ENCODE measurements at regions not wholly inside any gene's neighbourhood (a gene's known extent, or its start where the extent isn't known, plus 50 kb on each side); places are given as distances from the start of the nearest gene placed in this dataset.

DNA sequence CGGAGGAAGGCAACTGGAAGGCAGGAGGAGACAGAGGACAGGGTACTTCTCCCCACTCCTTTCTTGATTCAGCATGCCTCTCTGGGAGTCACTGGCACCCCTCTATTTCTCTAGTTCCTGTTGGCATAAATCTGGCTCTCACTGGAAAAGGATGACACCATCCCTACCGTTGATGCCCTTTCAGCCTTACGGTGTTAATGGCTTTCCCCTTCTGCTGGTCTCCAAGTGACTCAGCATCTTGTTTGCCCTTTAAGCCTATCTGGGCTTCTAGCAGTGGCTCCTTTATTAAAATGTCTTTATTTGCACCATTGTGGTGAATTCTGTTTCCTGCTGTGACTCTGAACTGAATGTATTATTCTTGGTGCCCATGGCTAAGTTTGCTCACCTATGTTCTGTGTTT is 227.3 kb upstream of the GLRA1 start:
- Histone ChIP-seq H3K4me3 (no peak overlapping the region), H3K4me1 (ENCODE audit: low read depth) (no peaks in the 10 kb centered on the region), H3K9me3 (no peaks in the 10 kb centered on the region), H3K36me3 (ENCODE audit: low read depth) (no peaks in the 10 kb centered on the region)
- TF ChIP-seq, protein P1, sequence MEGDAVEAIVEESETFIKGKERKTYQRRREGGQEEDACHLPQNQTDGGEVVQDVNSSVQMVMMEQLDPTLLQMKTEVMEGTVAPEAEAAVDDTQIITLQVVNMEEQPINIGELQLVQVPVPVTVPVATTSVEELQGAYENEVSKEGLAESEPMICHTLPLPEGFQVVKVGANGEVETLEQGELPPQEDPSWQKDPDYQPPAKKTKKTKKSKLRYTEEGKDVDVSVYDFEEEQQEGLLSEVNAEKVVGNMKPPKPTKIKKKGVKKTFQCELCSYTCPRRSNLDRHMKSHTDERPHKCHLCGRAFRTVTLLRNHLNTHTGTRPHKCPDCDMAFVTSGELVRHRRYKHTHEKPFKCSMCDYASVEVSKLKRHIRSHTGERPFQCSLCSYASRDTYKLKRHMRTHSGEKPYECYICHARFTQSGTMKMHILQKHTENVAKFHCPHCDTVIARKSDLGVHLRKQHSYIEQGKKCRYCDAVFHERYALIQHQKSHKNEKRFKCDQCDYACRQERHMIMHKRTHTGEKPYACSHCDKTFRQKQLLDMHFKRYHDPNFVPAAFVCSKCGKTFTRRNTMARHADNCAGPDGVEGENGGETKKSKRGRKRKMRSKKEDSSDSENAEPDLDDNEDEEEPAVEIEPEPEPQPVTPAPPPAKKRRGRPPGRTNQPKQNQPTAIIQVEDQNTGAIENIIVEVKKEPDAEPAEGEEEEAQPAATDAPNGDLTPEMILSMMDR (IDR thresholded peaks at IDR 0.05) = no peak
- DNase-seq = no peak
- intact Hi-C loops (cut with DNase I, micrococcal nuclease) = no loop called here
- no peak for ATAC-seq

DNA sequence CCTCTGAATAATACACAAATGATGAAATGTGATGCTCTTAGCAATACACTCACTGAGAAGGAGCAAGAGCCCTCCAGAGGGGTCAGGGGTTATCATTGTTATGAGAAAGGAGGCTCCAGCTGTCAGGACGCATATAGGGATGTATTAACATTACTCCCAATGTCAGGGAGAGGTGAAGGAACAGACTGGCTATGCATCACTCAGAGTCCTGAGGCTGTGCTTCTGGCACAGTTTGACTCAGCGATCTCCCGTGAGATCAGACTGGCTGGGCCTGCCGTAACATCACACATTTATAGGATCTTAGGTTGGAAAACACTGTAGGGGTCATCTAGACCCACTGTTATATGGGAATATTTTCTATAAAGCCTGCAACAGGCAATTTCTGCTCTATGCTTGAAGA is 226.5 kb upstream of the GLRA1 start:
- intact Hi-C loops (cut with DNase I, micrococcal nuclease) = no loop called here
- DNase-seq = no peak
- no peak overlapping the region for H3K4me3 ChIP-seq
- no peaks in the 10 kb centered on the region for H3K4me1 ChIP-seq (ENCODE audit: low read depth)
- TF ChIP-seq, protein P1 (IDR thresholded peaks at IDR 0.05) = no peak
- H3K9me3 ChIP-seq = no peaks in the 10 kb centered on the region
- H3K36me3 ChIP-seq (ENCODE audit: low read depth) = no peaks in the 10 kb centered on the region
- ATAC-seq = no peak

DNA sequence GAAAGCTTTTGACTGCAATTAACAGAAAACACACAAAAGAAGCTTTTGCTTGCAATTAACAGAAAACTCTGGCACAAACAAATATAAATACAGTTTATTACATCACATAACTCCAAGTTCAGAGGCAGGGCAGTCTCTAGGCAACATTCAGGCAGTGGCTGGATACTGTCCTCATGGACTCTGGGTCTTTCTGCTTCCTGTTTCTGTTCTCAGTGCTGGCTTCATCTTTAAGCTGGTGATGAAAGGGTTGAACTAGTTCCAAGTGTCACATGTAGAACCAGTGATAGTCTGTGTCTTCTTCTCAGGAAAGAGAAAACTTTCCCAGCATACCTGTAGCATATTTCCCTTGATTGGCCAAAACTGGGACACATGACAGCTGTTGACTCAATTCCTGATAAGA is 222.6 kb upstream of the GLRA1 start:
- H3K9me3 ChIP-seq = no peaks in the 10 kb centered on the region
- intact Hi-C loops (cut with DNase I, micrococcal nuclease) = loop anchor here in 1 of 2 donors (10.0 kb wide), 1 partner anchor 322 kb away; no protein-coding TSS in a partner anchor
- H3K36me3 ChIP-seq (ENCODE audit: low read depth) = no peaks in the 10 kb centered on the region
- DNase-seq = no peak
- TF ChIP-seq, protein P1 (IDR thresholded peaks at IDR 0.05) = no peak
- no peak overlapping the region for H3K4me3 ChIP-seq
- ATAC-seq = no peak
- no peaks in the 10 kb centered on the region for H3K4me1 ChIP-seq (ENCODE audit: low read depth)

DNA sequence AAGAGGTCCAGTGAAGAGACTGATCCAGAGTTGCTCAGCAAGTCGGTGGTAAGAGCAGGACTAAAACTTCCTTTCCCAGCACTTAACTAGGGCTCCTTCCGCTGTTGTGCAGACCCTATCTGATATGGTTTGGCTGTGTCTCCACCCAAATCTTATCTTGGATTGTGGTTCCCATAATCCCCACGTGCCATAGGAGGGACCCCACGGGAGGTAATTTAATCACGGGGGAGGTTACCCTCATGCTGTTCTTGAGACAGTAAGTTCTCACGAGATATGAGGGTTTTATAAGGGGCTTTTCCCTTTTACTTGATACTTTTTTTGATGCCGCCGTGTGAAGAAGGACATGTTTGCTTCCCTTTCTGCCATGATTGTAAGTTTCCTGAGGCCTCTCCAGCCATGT is 221.9 kb upstream of the GLRA1 start:
- H3K4me3 ChIP-seq = no peak overlapping the region
- H3K36me3 ChIP-seq (ENCODE audit: low read depth) = no peaks in the 10 kb centered on the region
- DNase-seq (no peak), ATAC-seq (no peak)
- H3K9me3 ChIP-seq = no peaks in the 10 kb centered on the region
- no peaks in the 10 kb centered on the region for H3K4me1 ChIP-seq (ENCODE audit: low read depth)
- intact Hi-C loops (cut with DNase I, micrococcal nuclease) = loop anchor here in 1 of 2 donors (10.0 kb wide), 1 partner anchor 322 kb away; no protein-coding TSS in a partner anchor
- TF ChIP-seq, protein P1 (IDR thresholded peaks at IDR 0.05) = no peak

DNA sequence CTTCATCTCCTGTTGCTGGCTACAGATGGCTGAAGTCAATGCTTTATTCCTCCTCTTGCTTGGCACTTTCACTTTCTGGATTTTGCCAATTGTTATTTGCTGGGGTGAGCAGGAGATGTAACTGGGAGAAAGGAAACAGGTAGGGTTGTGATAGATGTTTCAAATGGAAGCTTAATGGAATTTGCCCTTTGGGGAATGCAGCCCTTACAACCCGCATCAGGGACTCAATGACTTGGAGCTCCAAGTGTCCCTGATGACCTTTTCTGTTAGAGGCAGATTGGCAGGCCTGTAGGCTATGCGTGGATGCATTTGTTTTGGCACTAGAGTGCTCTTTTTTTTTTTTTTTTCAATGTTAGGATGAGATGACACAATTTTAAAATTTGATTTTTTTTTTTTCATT is 219.9 kb upstream of the GLRA1 start:
- Histone ChIP-seq H3K4me1 (ENCODE audit: low read depth) (no peaks in the 10 kb centered on the region), H3K9me3 (no peaks in the 10 kb centered on the region), H3K36me3 (ENCODE audit: low read depth) (no peaks in the 10 kb centered on the region), H3K4me3 (no peak overlapping the region)
- TF ChIP-seq, protein P1 (IDR thresholded peaks at IDR 0.05) = no peak
- intact Hi-C loops (cut with DNase I, micrococcal nuclease) = loop anchor here in 1 of 2 donors (10.0 kb wide), 1 partner anchor 320 kb away; no protein-coding TSS in a partner anchor
- ATAC-seq (no peak), DNase-seq (no peak)

DNA sequence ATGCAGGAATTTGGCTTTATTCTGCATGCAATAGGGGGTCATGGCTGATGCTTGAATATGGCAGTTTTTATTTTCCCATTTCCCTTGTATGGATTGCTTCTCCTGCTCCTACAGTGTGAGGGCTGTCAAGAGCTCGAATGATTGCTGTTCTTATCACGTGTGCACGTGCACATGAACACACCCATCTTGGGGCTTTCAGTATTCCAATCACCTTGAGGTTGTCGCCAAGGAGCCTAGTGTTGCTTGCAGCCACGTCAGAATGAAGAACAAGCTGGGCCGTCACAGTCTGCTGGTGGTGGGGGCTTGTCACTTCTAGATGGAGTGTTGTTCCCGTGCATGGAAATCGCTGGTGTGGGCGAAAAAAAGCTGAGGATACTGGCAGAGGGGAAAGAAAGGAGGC is 219.4 kb upstream of the GLRA1 start:
- intact Hi-C loops (cut with DNase I, micrococcal nuclease) = loop anchor here in 1 of 2 donors (10.0 kb wide), 1 partner anchor 319 kb away; no protein-coding TSS in a partner anchor
- DNase-seq = no peak

More for the DNA sequence above, 219.4 kb upstream of the GLRA1 start:
- ATAC-seq = no peak
- TF ChIP-seq, protein P1 (IDR thresholded peaks at IDR 0.05) = no peak
- Histone ChIP-seq H3K4me1 (ENCODE audit: low read depth) (no peaks in the 10 kb centered on the region), H3K9me3 (no peaks in the 10 kb centered on the region), H3K4me3 (no peak overlapping the region), H3K36me3 (ENCODE audit: low read depth) (no peaks in the 10 kb centered on the region)
